ENCODE measurements at regions not wholly inside any gene's neighbourhood (a gene's known extent, or its start where the extent isn't known, plus 50 kb on each side); places are given as distances from the start of the nearest gene placed in this dataset.

- DNase-seq, result no peak
Measured at GRCh38 chr2:221337957-221338685, 234.0 kb downstream of the EPHA4 start.

- DNase-seq, result no peak
Measured at GRCh38 chr2:221342388-221342787, 229.7 kb downstream of the EPHA4 start.

- DNase-seq, result no peak
Measured at GRCh38 chr2:221343524-221343923, 228.6 kb downstream of the EPHA4 start.

- DNase-seq, result no peak
Measured at GRCh38 chr2:221345516-221345915, 226.6 kb downstream of the EPHA4 start.

GRCh38 chr2:221346411-221346810 lies 225.7 kb downstream of the EPHA4 start:
- DNase-seq, result no peak

GRCh38 chr2:221347471-221347870 lies 224.6 kb downstream of the EPHA4 start:
- DNase-seq, result no peak

- DNase-seq, result no peak
Measured at GRCh38 chr2:221350616-221351015, 221.5 kb downstream of the EPHA4 start.

- no peak for DNase-seq
Measured at GRCh38 chr2:221353201-221353600, 218.9 kb downstream of the EPHA4 start.

GRCh38 chr2:221360312-221360711 lies 211.8 kb downstream of the EPHA4 start:
- DNase-seq, result no peak

GRCh38 chr2:221360742-221361141 lies 211.4 kb downstream of the EPHA4 start:
- DNase-seq, result no peak

- no peak for DNase-seq
Measured at GRCh38 chr2:221361633-221362032, 210.5 kb downstream of the EPHA4 start.

- no peak for DNase-seq
Measured at GRCh38 chr2:221364672-221365071, 207.4 kb downstream of the EPHA4 start.
